Hepatocyte (in vitro differentiated cells): ENCODE measurements at regions not wholly inside any gene's neighbourhood (a gene's known extent, or its start where the extent isn't known, plus 50 kb on each side); places are given as distances from the start of the nearest gene placed in this dataset.

Experiments used
- EZH2 ChIP-seq: fragments of 200-600 bp; sonication (generic); IDR thresholded peaks from 2 replicates; pipeline ENCODE4 v1.6.1; 2016; ENCODE audit warnings: antibody characterized with exemption, mild to moderate bottlenecking, borderline replicate concordance
- TF ChIP-seq, protein P1 (sequence below): fragments of 200-600 bp; sonication (generic); IDR thresholded peaks from 2 replicates; pipeline ENCODE4 v1.5.1; 2016; ENCODE audit warnings: antibody characterized with exemption, mild to moderate bottlenecking; ENCODE audit not compliant: poor library complexity

DNA sequence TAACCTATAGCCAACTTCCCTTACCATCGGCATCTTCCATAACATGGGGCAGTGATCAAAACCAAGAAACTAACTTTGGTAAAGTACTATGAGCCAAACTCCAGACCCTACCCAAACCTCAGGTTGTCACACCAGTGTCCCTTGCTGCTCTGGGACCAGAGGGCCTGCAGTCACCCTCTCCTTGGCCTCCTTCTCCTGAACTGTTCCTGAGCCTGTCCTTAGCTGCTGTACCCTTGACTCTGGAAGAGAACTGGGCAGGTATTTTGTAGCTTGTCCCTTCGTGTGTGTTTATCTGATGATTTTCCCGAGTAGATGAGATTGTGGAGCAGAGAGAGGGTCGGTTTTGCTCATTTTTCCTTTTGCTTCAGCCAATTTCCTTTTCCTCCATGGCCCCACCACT lies 240.4 kb downstream of the SYK start:
- TF ChIP-seq, protein P1, sequence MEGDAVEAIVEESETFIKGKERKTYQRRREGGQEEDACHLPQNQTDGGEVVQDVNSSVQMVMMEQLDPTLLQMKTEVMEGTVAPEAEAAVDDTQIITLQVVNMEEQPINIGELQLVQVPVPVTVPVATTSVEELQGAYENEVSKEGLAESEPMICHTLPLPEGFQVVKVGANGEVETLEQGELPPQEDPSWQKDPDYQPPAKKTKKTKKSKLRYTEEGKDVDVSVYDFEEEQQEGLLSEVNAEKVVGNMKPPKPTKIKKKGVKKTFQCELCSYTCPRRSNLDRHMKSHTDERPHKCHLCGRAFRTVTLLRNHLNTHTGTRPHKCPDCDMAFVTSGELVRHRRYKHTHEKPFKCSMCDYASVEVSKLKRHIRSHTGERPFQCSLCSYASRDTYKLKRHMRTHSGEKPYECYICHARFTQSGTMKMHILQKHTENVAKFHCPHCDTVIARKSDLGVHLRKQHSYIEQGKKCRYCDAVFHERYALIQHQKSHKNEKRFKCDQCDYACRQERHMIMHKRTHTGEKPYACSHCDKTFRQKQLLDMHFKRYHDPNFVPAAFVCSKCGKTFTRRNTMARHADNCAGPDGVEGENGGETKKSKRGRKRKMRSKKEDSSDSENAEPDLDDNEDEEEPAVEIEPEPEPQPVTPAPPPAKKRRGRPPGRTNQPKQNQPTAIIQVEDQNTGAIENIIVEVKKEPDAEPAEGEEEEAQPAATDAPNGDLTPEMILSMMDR, result no peak
- TF ChIP-seq EZH2, result no peak
